ENCODE measurements at regions not wholly inside any gene's neighbourhood (a gene's known extent, or its start where the extent isn't known, plus 50 kb on each side); places are given as distances from the start of the nearest gene placed in this dataset.

DNA sequence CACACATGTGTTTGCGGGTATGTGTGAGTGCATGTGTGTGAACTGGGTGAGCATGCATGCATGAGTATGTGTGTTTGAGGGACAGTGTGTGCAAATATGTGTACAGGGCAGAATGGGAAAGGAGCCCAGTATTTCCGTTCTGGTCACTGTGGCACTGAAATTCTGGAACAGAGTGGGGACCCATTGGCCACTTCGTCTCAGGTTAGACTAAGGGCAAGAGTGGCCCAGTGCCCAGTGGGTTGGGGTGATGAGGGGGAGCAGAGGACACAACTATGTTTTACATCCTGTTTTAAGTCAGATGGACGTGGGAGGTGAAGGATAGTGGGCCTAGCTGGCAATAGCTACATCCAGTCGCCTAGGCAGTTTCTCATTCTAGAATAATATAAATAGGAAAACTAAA lies 438.5 kb downstream of the DYNC2H1 start:
- TF ChIP-seq, protein P1, sequence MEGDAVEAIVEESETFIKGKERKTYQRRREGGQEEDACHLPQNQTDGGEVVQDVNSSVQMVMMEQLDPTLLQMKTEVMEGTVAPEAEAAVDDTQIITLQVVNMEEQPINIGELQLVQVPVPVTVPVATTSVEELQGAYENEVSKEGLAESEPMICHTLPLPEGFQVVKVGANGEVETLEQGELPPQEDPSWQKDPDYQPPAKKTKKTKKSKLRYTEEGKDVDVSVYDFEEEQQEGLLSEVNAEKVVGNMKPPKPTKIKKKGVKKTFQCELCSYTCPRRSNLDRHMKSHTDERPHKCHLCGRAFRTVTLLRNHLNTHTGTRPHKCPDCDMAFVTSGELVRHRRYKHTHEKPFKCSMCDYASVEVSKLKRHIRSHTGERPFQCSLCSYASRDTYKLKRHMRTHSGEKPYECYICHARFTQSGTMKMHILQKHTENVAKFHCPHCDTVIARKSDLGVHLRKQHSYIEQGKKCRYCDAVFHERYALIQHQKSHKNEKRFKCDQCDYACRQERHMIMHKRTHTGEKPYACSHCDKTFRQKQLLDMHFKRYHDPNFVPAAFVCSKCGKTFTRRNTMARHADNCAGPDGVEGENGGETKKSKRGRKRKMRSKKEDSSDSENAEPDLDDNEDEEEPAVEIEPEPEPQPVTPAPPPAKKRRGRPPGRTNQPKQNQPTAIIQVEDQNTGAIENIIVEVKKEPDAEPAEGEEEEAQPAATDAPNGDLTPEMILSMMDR (conservative IDR thresholded peaks at IDR 0.05; ENCODE audit: low read depth, low read length), result no peak
- no peak for TF ChIP-seq EZH2 (IDR thresholded peaks at IDR 0.05; ENCODE audit: low read length, unreplicated experiment)
